HG03378 (cell line): ENCODE measurements at regions not wholly inside any gene's neighbourhood (a gene's known extent, or its start where the extent isn't known, plus 50 kb on each side); places are given as distances from the start of the nearest gene placed in this dataset.
"Not testable (repeated sequence)": the region's sequence is repeated elsewhere in the genome, so short reads cannot be mapped to it uniquely, and the experiment has no call there.

Experiments used
- ATAC-seq: cut with Tn5 transposase; IDR thresholded peaks from one replicate; pipeline ENCODE4 v1.9.1; 2021; ENCODE audit warnings: mild to moderate bottlenecking, moderate library complexity; ENCODE audit not compliant: unreplicated experiment

DNA sequence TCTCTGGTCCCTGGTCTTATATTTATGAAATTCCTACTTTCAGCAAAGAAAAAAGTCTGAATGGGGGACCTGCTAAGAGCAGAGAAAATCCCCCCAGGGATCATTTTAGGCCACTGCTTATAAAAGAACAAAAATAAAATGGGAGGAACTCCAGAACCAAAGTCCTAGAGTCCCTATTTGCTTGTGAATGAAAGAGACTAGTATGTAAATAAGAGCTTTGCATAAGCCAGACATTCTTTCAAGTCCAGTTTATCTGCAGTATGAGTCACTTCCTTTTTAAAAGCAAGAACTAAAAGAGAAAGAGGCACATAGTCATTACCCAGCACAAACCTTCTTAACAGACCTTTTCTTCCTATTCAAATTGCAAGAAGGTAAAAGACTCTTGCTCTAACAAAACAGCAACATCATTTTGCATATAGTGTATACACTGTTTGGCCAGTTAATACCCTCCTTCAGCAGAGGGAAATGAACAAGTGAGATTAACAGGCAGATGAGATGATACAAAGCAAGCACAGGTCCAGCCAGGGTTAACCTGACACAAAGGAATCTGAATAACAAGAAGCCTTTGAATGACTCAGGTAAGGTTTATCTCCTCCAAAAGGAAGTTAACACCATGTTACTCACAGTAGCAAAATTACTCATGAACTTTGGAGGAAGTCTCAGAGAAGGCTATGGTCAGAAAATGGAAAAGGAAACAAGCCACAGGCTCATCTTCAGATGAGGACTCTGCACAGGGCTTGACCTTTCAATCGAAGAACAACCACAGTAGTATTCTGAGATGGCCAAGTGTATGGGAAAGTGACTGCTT is 87.3 kb downstream of the PHLDA1 start:
- ATAC-seq = peak; percentile 94

DNA sequence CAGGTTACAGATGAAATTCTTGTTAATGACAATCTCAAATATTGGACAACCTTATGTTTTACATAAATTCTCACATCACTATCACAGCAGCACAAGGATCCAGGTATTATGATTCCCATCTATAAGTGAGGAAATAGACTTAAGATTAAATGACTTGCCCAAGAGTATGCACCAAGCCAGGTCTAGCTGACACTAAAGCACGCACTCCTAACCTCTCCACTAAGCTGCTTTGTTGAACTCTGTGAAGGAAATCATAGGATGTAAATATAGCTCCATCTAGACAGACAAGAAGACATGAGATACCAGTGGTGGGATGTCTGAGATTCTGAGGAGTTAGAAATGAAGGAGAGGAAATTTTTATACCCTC is 87.9 kb downstream of the PHLDA1 start:
- no peak for ATAC-seq

DNA sequence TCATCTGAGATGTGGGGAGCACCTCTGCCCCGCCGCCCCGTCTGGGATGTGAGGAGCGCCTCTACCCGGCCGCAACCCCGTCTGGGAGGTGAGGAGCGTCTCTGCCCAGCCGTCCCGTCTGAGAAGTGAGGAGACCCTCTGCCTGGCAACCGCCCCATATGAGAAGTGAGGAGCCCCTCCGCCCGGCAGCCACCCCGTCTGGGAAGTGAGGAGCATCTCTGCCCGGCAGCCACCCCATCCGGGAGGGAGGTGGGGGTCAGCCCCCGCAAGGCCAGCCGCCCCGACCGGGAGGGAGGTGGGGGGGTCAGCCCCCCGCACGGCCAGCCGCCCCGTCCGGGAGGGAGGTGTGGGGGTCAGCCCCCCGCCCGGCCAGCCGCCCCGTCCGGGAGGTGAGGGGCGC is 89.9 kb downstream of the PHLDA1 start:
- ATAC-seq = not testable (repeated sequence)

DNA sequence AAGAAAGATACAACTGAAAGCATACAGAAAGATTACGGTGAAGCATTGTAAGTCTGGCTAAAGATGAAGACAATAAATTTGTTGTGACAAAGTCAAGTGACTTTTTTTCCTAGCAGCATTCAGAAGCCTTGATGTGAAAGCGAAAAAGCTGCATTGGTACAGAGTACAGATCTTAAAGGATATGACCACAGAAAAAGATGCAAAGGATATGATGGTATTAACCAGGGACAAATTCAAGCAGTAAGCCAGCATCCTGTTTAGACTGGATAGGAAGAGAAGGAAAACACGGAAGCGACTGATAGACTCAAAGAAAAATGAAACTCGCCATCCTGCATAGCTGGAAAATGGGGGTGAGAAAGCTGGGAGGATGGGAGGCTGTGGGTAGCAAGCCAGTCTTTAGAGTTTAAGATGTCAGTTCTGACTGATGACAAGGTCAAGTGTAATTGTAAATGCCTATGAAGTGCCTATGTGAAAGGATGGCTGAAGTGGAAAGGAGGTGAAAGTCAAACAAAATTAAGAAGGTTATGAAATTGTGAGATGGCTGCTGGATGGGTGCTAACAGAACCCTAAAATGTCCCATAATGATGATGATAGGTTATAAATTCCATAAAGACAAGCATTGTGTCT is 92.4 kb downstream of the PHLDA1 start:
- ATAC-seq = no peak

DNA sequence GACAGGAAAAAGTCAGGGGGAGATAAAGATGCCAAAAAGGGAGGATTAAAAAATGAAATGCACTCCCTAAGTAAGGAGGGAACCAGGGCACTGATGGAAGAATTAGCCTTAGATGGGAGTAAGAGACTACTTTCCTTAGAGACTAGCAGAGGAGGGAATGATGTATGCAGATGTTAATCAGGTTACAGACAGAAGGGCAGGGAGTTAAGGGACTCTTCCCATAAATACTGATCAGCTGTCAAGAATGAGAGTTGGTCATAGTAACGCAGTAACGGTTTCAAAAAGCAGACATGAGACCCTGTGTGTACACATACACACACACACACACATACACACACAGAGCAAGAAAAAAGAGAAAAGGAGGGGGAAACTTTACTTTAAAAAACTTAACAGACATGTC is 93.4 kb downstream of the PHLDA1 start:
- ATAC-seq = no peak

DNA sequence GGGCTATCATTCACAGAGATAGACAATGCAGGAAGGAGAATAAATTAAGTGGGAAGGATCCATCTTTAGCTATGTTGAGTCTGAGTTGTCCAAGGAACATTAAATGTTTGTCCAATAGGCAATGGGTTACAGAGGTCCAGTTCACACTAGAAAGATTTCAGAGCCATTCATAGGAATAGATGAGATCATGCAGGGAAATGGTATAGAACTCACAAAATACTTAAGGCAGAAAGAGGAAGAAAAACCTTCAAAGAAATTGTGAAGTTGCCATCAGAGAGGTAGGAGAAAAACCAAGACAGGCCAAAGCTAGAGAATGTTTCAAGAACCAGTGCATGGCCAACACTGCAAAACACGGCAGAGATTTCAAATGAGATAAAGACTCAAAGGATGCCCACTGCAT is 94.1 kb downstream of the PHLDA1 start:
- no peak for ATAC-seq

DNA sequence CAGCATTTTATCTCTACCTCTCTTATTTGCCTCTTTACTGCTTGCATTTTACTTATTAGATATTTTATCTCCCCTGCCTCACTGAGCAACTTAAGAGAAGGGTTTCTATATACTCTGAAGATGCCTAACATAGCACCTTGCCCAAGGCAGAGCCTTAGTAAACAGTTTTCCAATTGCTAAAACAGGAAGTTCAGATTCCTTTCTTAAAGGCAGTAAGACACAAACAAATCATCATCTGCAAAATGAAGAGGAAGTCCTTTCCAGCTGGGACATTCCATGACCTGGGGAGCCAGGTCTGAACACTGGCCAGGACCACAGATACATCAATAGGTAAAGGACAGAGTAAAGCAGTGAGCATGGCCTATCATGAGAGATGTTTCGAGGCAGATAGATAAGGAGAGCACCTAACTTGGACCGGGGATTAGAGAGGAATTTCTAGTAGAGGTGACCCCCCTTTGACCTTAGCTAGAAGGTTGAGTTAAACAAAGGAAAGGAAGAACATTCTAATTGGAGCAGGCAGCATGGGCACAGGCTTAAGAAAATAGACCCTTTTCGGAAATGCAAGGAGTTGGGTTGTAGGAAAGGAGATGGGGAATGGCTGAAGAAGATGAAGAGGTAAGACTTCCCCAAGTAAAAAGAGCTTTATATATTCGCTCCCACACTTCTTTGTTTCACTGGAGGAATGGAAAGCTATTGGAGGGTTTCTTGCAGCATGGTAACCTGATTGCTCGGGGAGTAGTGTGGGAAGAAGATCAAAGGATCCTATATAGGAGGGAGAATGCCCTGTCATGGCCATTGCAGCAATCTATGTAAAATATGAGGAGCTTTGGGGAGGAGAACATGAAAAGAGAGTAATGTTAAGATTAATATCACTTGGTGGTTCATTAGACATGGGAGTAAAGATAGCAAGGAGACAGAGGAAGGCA is 94.8 kb downstream of the PHLDA1 start:
- ATAC-seq = no peak

DNA sequence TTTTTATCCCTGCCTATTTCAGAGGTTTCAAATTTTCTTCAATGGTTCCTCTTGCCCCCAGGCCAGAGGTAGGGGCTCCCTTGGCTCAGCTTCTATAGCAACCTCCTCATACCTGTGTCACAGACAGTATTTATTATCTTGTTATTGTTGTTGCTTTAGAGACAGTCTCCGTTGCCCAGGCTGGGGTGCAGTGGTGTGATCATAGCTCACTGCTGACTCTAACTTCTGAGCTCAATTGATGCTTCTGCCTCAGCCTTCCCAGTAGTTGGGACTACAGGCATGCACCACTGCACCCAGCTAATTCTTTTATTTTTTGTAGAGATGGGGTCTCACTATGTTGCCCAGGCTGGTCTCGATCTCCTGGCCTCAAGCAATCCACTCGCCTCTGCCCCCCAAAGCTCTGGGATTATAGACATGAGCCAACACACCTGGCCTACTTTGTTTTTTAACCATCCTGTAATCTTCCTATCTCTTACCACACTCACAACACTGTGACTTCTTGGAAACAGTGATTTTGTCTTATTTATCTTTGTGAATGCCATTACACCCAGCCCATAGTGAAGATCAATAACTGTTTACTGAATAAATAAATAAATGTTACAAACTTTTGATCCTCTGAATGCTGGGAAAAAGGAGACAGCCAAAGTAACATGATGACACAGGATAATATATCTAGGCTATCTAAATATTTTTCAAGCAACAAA is 95.9 kb downstream of the PHLDA1 start:
- no peak for ATAC-seq

DNA sequence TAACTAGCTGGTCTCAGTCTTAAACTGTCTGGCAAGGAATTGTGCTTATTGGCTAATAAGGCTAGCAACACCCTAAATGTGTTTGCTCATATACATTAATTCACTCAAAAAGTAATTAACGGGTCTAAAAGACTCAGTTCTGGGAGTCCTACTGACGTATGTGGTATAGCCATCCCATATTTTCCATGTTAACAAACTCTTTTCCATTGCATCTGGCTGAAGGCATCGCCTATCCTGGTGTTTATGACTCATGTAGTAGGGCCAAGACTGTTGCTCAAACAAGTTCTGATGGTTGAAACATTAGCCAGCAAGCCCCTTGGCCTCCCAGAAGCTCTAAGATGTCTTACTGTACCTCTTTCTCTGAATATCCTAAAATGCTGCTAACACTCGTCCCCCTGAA is 98.5 kb downstream of the PHLDA1 start:
- ATAC-seq = no peak

DNA sequence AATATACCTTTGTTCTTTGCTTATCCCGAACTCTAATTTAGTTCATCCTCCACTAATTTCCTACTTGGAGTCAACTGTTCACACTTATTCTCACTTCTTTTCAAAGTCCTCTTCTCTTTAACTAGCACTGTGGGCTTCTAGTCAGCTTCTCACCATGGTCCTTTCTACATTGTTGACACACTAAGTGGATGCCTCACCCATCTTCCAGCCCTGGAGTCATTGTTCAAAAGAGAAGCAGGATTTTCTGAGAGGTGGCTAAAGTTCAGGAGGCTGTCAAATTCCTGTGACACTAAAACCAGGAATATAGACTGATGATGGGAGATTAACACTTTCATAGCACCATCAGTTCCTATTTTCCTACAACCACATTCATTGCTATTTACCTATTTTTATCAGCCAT is 99.3 kb downstream of the PHLDA1 start:
- no peak for ATAC-seq

DNA sequence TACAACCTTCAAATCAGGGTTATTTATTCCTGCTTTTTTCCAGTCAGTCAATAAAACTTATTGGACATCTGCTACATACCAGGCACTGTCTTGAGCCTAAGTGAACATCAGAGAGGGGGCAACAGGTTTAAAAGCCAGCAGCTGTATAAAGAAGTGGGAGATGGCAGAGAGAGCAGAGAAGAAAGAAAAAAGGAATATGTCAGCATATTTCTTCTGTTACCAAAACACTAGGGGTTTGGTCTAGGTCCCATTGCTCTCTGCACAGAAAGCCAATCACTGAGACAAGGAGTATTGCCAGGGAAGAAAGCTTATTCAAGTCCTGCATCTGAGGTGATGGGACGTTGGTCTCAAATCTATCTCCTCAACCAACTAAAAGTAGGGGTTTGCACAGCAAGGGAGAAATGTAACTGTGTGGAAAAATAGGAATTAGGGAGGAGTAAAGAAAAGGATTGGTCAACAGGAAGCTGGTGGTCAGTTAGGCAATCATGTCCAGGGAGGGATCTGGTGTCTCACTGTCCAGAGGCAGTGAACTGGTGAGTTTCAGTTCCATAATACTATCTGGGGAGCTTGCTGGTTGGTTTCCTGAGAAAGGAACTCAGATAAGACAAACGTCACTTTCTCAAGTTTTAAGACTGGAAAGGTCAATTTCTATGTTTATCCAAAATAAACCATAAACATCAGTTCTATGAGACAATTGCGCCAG is 107.5 kb downstream of the PHLDA1 start:
- ATAC-seq = no peak

DNA sequence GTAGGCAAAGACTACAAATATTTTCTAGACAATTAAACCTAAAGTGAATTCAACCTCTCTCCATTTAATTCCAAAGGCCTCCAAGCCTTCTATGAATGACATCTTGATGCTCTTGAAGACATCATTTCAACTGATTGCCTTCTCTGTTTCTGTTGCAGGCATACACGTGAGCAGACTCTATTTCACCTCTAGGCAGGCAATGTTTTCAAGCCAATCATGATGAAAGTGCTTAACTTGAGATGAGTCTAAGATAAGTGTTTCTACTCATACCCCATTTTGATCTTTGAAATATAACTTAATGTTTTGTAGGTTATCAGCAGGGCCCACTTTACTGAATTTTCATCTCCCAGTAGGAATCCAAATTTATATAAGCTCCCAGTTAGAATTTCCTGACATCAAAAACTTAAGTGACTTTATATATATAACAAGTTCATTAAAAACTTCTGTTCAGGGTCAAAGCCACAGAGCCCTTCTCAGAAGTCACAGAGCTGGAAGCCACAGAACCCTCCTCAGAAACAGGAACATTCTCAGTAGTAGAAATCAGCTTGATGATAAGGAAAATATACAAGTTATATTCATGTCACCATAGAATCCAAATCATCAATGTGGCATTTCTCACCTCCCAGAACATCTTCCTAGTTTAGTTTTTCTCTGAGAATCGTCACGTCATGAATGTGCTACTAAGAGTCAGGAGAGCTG is 108.5 kb downstream of the PHLDA1 start:
- ATAC-seq = no peak

DNA sequence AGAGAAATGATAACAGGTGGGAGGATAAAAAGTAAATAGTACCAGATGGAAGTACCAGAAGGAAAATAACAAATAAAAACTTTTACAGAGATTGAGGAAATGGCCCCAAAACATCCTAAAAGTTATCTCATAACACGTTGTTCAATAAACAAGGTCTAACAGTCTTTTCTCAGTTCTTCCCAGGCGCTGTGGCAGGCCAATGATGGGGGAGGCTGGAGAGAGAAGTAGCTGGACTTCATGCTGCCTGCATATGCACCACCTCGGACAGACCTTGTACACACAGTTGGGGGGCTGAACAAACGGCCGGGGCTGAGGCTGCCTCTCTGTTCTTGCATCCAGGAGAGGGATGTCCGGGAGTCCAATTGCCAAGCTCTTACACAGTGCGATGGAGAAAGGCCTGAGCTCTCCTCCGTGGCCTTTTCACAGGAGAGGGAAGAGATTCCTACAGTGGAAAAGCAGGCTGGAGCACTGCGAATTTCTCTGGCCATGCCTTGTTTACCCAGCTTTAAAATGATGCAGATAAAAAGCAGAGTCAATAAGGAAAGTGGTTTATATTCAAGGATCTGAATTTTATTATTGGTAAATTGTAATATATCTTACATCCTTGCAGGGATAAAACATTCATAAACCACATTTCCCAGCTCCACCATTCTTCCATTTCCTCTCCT is 109.8 kb downstream of the PHLDA1 start:
- no peak for ATAC-seq

DNA sequence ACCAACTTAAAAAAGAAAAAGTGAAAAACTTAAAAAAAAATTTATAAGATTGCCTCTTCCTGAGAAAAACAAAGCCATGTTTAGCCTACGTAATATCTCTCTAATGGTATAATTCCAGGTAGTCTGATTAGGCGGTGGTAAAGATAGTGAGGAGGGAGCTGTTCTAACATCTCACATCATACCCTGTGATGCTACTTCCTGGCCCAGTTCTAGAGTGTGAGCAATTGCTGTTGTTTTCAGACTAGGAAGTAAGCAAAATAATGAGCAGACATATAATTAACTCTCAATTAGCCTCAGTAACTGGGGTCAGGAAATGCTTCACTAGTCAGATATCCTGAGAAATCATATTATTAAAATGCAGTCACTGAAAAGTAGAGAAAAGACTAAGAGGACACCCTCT is 113.9 kb downstream of the PHLDA1 start:
- no peak for ATAC-seq

DNA sequence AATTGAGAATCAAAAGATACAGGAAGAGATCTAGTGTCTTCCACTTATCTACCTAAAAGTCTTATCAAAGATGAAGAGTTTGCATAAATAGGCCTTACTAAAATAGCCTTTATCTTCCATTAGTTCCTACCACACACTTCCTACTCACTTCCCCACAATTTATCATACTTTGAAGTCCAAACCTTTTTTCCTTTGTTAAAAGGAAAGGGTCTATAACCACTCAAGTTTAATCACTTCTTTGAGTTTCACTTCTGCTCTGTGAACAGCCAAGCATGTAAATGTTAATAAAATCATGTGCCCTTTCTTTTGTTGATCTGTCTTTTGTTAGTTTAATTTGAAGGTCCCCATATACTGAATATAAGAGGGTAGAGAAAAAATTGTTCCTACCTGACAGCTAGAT is 114.5 kb downstream of the PHLDA1 start:
- peak; percentile 80 for ATAC-seq

DNA sequence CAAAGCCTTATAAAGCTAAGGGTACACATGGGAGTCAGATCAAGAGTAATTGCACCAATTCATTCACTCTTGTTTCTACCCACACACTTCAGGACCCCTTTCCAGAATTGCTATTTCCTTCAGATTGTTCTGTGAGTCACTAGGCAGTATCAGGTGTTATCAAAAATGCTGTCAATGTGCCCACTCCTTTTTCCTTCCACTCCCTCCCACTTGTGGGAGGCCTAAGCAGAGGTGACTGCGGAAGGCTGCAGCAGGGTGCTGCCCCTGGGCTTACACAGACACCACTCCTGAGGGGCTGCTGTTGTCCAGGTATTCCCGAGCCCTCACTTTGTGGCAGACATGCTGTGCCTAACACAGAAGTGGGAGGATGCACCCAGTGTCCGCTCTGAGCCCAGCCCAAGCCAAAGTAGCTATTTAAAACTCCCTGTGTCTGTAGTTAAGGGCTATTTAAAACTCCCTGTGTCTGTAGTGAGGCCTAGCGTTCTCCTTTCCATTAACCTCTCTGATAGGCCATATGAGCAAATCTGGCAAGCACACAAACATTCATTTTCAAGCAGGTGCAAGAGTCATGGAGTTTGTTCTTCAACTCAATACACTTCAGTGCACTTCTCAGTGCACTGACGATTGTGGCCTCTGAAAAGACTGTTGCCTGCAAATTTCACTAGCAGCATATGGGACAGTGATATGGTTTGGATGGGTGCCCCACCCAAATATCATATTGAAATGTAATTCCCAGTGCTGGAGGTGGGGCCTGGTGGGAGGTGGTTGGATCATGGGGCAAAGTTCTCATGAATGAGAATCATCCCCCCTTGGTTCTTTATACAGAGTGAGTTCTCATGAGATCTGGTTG is 117.8 kb downstream of the PHLDA1 start:
- ATAC-seq = no peak

DNA sequence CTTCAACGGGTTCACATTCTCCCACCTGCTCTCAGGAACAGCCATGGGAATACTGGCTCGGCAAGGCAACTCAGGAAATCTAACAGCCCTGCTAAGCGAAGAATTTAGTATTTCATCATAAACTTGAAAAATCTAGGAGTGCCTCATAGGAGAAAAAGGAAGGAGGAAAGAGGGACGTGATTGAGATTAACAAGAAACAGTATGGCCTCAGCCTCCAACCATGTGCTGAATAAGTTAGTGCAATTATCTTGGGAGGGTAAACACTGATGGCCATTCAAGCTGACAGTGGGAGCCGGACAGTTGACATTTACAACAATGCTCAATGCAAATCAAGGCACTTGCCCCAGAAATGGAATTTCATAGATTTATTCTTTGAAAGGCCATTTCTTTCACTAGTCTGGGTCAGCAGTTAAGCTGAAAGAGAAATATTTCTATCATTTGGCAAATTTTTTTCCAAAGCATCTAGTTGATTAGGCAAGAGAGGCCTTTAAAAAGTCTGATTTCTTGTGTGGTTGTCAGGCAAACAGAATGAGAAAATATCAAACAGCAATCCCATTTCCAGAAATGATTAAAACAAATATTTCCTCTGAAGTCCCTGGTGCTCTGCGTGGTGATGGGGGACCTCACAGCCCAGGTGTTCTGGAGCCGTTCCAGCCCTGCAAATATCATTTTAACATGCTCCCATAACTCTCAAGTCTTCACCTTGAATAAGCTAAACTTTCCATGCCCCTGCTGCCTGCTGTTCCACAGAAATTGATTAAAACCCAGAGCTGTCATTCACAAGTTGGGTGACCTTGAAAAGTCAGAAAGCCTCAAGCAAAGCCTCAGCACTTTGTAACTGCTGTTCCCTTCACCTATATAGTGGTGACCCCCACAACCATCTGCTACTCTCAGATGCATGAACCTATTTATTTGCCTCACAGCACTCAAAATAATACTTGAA is 121.6 kb downstream of the PHLDA1 start:
- ATAC-seq = no peak
